H9 (cell line): ENCODE measurements at regions not wholly inside any gene's neighbourhood (a gene's known extent, or its start where the extent isn't known, plus 50 kb on each side); places are given as distances from the start of the nearest gene placed in this dataset.

ENCODE experiments used
- DNase-seq: peaks from one replicate; pipeline ENCODE4 v3.0.0-alpha.2; 2017
- H2AFZ ChIP-seq: one replicate; pipeline ENCODE4 v1.6.1; 2013; ENCODE audit warnings: mild to moderate bottlenecking, low read length, control low read depth, moderate library complexity
- H2AK5ac ChIP-seq: 2 replicates; pipeline ENCODE4 v1.6.1; 2013; ENCODE audit warnings: low read length, control low read depth, mixed read lengths; ENCODE audit not compliant: insufficient read length
- H2BK120ac ChIP-seq: one replicate; pipeline ENCODE4 v1.6.1; 2013; ENCODE audit warnings: low read depth, mild to moderate bottlenecking, low read length, control low read depth, inconsistent platforms; ENCODE audit not compliant: poor library complexity, severe bottlenecking
- H2BK12ac ChIP-seq: 2 replicates; pipeline ENCODE4 v1.6.1; 2013; ENCODE audit warnings: low read length, control low read depth, mixed read lengths, low read depth; ENCODE audit not compliant: insufficient read length
- H2BK15ac ChIP-seq: 2 replicates; pipeline ENCODE4 v1.6.1; 2013; ENCODE audit warnings: low read depth, low read length, control low read depth
- H2BK20ac ChIP-seq: one replicate; pipeline ENCODE4 v1.6.1; 2013; ENCODE audit warnings: low read depth, mild to moderate bottlenecking, low read length, control low read depth, inconsistent platforms; ENCODE audit not compliant: poor library complexity, severe bottlenecking
- H2BK5ac ChIP-seq: 2 replicates; pipeline ENCODE4 v1.6.1; 2013; ENCODE audit warnings: low read length, control low read depth, mixed read lengths; ENCODE audit not compliant: insufficient read length
- H3K14ac ChIP-seq: 2 replicates; pipeline ENCODE4 v1.6.1; 2013; ENCODE audit warnings: low read length, control low read depth; ENCODE audit not compliant: insufficient read depth
- H3K18ac ChIP-seq: 2 replicates; pipeline ENCODE4 v1.6.1; 2013; ENCODE audit warnings: low read depth, mild to moderate bottlenecking, mixed read lengths, low read length, control low read depth; ENCODE audit not compliant: insufficient read length
- H3K23ac ChIP-seq: 2 replicates; pipeline ENCODE4 v1.6.1; 2013; ENCODE audit warnings: low read length, control low read depth, mixed read lengths, low read depth; ENCODE audit not compliant: insufficient read length
- H3K23me2 ChIP-seq: 2 replicates; pipeline ENCODE4 v1.6.1; 2013; ENCODE audit warnings: low read depth, mild to moderate bottlenecking, mixed read lengths, low read length, control low read depth; ENCODE audit not compliant: insufficient read length, poor library complexity, severe bottlenecking
- H3K27ac ChIP-seq: 2 replicates; pipeline ENCODE4 v1.5.1; 2013; ENCODE audit warnings: low read length, control low read depth, mixed read lengths, low read depth; ENCODE audit not compliant: insufficient read length
- H3K27me3 ChIP-seq: 2 replicates; pipeline ENCODE4 v1.6.1; 2013; ENCODE audit warnings: low read length, control low read depth, inconsistent platforms; ENCODE audit not compliant: insufficient read depth
- H3K4ac ChIP-seq: 2 replicates; pipeline ENCODE4 v1.6.1; 2013; ENCODE audit warnings: low read depth, mild to moderate bottlenecking, control low read depth, inconsistent platforms, low read length, moderate library complexity
- H3K4me1 ChIP-seq: 2 replicates; pipeline ENCODE4 v1.6.1; 2013; ENCODE audit warnings: low read length, control low read depth, inconsistent platforms; ENCODE audit not compliant: insufficient read depth
- H3K4me2 ChIP-seq: 2 replicates; pipeline ENCODE4 v1.6.1; 2013; ENCODE audit warnings: low read length, control low read depth, mixed read lengths; ENCODE audit not compliant: insufficient read length, insufficient read depth
- H3K56ac ChIP-seq: 2 replicates; pipeline ENCODE4 v1.6.1; 2013; ENCODE audit warnings: low read depth, mild to moderate bottlenecking, mixed read lengths, low read length, control low read depth; ENCODE audit not compliant: insufficient read length
- H3K79me1 ChIP-seq: 2 replicates; pipeline ENCODE4 v1.6.1; 2013; ENCODE audit warnings: low read depth, mild to moderate bottlenecking, moderate library complexity, low read length, control low read depth, inconsistent platforms; ENCODE audit not compliant: insufficient read depth, poor library complexity, severe bottlenecking
- H3K79me2 ChIP-seq: 2 replicates; pipeline ENCODE4 v1.6.1; 2013; ENCODE audit warnings: low read length, control low read depth, inconsistent platforms; ENCODE audit not compliant: insufficient read depth
- H3K9ac ChIP-seq: 2 replicates; pipeline ENCODE4 v1.6.1; 2013; ENCODE audit warnings: low read length, control low read depth, mixed read lengths; ENCODE audit not compliant: insufficient read length; ENCODE audit errors: extremely low read depth
- H3K9me3 ChIP-seq: one replicate; pipeline ENCODE4 v1.6.1; 2013; ENCODE audit warnings: low read depth, low read length, inconsistent platforms; ENCODE audit not compliant: control insufficient read depth
- H3T11ph ChIP-seq: one replicate; pipeline ENCODE4 v1.6.1; 2013; ENCODE audit warnings: mild to moderate bottlenecking, low read length, control low read depth, inconsistent platforms
- H4K20me1 ChIP-seq: one replicate; pipeline ENCODE4 v1.6.1; 2013; ENCODE audit not compliant: control insufficient read depth, insufficient read length, insufficient read depth
- H4K5ac ChIP-seq: 2 replicates; pipeline ENCODE4 v1.6.1; 2013; ENCODE audit warnings: low read depth, mild to moderate bottlenecking, mixed read lengths, low read length, control low read depth; ENCODE audit not compliant: insufficient read length
- H4K8ac ChIP-seq: replicated peaks from 2 replicates; pipeline ENCODE4 v1.6.1; 2013; ENCODE audit warnings: low read length, control low read depth, mixed read lengths, low read depth; ENCODE audit not compliant: insufficient read length
- H4K91ac ChIP-seq: 2 replicates; pipeline ENCODE4 v1.6.1; 2013; ENCODE audit warnings: low read depth, mild to moderate bottlenecking, moderate library complexity, mixed read lengths, low read length, control low read depth; ENCODE audit not compliant: insufficient read length
- H3K27ac Mint-ChIP-seq, 3 experiments: 2 replicates in 2 of 3; 3 replicates in 1 of 3; pipeline ENCODE4 v1.8.0; 2020 to 2021; ENCODE audit warnings: mixed read lengths in 3 of 3, mild to moderate bottlenecking in 1 of 3, moderate library complexity in 1 of 3
- H3K27me3 Mint-ChIP-seq: 2 replicates; pipeline ENCODE4 v1.8.0; 2021; ENCODE audit warnings: low read depth, mild to moderate bottlenecking, moderate library complexity, mixed read lengths
- H3K36me3 Mint-ChIP-seq, 3 experiments: 2 replicates in 2 of 3; 3 replicates in 1 of 3; pipeline ENCODE4 v1.8.0; 2020 to 2021; ENCODE audit warnings: low read depth in 3 of 3, mixed read lengths in 3 of 3; ENCODE audit not compliant: insufficient read depth in 1 of 3
- H3K4me1 Mint-ChIP-seq, 2 experiments: 2 replicates each; pipeline ENCODE4 v1.8.0; 2020; ENCODE audit warnings: mixed read lengths in 2 of 2
- H3K4me3 Mint-ChIP-seq, 2 experiments: 2 replicates in 1 of 2; 3 replicates in 1 of 2; pipeline ENCODE4 v1.8.0; 2020 to 2021; ENCODE audit warnings: mild to moderate bottlenecking in 2 of 2, mixed read lengths in 2 of 2, moderate library complexity in 1 of 2
- H3K9me3 Mint-ChIP-seq, 2 experiments: 2 replicates in 1 of 2; 3 replicates in 1 of 2; pipeline ENCODE4 v1.8.0; 2020; ENCODE audit warnings: mild to moderate bottlenecking in 2 of 2, mixed read lengths in 2 of 2, moderate library complexity in 1 of 2
- whole genome bisulfite sequencing: extraction: QIAGEN DNeasy Blood & Tissue Kit; methylation state at CpG from one replicate; pipeline ENCODE4 v1.1.7; 2013; ENCODE audit warnings: missing lambda C conversion rate, low lambda C conversion rate, mixed read lengths; ENCODE audit not compliant: insufficient read length; ENCODE audit errors: extremely low coverage; 5-methylcytosine and 5-hydroxymethylcytosine counted together
- TF ChIP-seq, protein P1 (sequence below): fragments of 200-600 bp; sonication (generic); conservative IDR thresholded peaks from 3 replicates; pipeline ENCODE4 v1.8.0; 2021; ENCODE audit warnings: antibody characterized with exemption, mild to moderate bottlenecking

DNA sequence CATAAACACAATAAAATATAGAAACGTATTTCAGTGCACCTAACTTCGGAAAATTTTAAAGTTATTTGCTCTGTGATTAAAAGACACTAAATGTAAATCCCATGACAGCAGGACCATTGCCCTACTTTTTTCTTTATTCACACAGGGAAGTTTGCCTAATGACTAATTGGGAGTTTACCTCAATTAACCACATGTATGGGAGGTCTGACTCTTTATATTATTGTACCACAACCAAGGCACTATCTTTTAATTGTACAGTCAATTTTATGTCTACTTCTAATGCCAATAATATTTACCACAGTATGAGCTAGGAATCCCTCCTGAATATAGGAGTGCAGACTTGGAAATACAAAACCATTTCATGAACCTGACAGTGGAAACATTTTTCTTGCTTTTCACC is 360.8 kb upstream of the NEGR1 start:
- Mint-ChIP-seq H3K9me3 (no peaks in the 10 kb centered on the region), H3K4me3 (no peak overlapping the region), H3K4me1 (peaks cover under 1 to 5% of the 10 kb centered on the region in 2 experiments), H3K27me3 (no peaks in the 10 kb centered on the region), H3K27ac (no peak overlapping the region), H3K36me3 (no peaks in the 10 kb centered on the region)
- no peaks in the 10 kb centered on the region for H3K27me3 ChIP-seq
- H3K9ac ChIP-seq, result no peak overlapping the region
- H3K4me1 ChIP-seq, result no peaks in the 10 kb centered on the region
- TF ChIP-seq, protein P1, sequence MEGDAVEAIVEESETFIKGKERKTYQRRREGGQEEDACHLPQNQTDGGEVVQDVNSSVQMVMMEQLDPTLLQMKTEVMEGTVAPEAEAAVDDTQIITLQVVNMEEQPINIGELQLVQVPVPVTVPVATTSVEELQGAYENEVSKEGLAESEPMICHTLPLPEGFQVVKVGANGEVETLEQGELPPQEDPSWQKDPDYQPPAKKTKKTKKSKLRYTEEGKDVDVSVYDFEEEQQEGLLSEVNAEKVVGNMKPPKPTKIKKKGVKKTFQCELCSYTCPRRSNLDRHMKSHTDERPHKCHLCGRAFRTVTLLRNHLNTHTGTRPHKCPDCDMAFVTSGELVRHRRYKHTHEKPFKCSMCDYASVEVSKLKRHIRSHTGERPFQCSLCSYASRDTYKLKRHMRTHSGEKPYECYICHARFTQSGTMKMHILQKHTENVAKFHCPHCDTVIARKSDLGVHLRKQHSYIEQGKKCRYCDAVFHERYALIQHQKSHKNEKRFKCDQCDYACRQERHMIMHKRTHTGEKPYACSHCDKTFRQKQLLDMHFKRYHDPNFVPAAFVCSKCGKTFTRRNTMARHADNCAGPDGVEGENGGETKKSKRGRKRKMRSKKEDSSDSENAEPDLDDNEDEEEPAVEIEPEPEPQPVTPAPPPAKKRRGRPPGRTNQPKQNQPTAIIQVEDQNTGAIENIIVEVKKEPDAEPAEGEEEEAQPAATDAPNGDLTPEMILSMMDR, result no peak
- H3K9me3 ChIP-seq, result no peaks in the 10 kb centered on the region
- no peak overlapping the region for H2BK120ac ChIP-seq
- no peak overlapping the region for H4K8ac ChIP-seq
- H2BK15ac ChIP-seq, result no peak overlapping the region
- H3K23ac ChIP-seq, result no peak overlapping the region
- H2AFZ ChIP-seq, result no peak overlapping the region
- no peak overlapping the region for H2BK20ac ChIP-seq
- no peak overlapping the region for H3K27ac ChIP-seq
- no peaks in the 10 kb centered on the region for H3K79me1 ChIP-seq
- H3K18ac ChIP-seq, result no peak overlapping the region
- no peaks in the 10 kb centered on the region for H3K23me2 ChIP-seq
- no peaks in the 10 kb centered on the region for H3K79me2 ChIP-seq
- no peak overlapping the region for H4K5ac ChIP-seq
- no peak overlapping the region for H2BK12ac ChIP-seq
- H3K4me2 ChIP-seq, result no peak overlapping the region
- H2BK5ac ChIP-seq, result no peak overlapping the region
- H4K20me1 ChIP-seq, result no peaks in the 10 kb centered on the region
- H4K91ac ChIP-seq, result no peak overlapping the region
- no CpG with 5 or more reads among the region's 2 CpGs for WGBS
- no peak overlapping the region for H3T11ph ChIP-seq
- no peak overlapping the region for H2AK5ac ChIP-seq
- no peak overlapping the region for H3K14ac ChIP-seq
- H3K56ac ChIP-seq, result no peak overlapping the region
- DNase-seq, result no peak
- no peak overlapping the region for H3K4ac ChIP-seq
